A673 (cell line): ENCODE measurements at regions not wholly inside any gene's neighbourhood (a gene's known extent, or its start where the extent isn't known, plus 50 kb on each side); places are given as distances from the start of the nearest gene placed in this dataset.

ENCODE experiments used
- BruUV-seq: library from RNA; stranded (reverse); fragments of 400-500 nt; replicated peaks from 2 replicates; lab custom pipeline; 2021; lab: Mats Ljungman, UMichigan
- CTCF ChIA-PET: fragments of 300-600 bp; sonication (Branson Sonifier 250); formaldehyde crosslinking; loops from one replicate; lab custom pipeline; 2022; ENCODE audit warnings: antibody characterized with exemption; lab: Charles Lee
- POLR2A ChIA-PET: fragments of 300-600 bp; sonication (Branson Sonifier 250); formaldehyde crosslinking; loops from one replicate; lab custom pipeline; 2022; ENCODE audit warnings: antibody characterized with exemption; ENCODE audit not compliant: low non-redundant PET; lab: Charles Lee
- DNase-seq: peaks from one replicate; pipeline ENCODE4 v3.0.0-alpha.2; 2015; ENCODE audit warnings: low spot score
- H3K27ac ChIP-seq: fragments of 200-600 bp; sonication (generic); 2 replicates; pipeline ENCODE4 v1.5.1; 2016; ENCODE audit warnings: mixed run types, low read depth, mild to moderate bottlenecking, mixed read lengths, antibody characterized with exemption, low read length; ENCODE audit not compliant: poor library complexity, severe bottlenecking
- H3K27me3 ChIP-seq: fragments of 200-600 bp; sonication (generic); replicated peaks from 2 replicates; pipeline ENCODE4 v1.6.1; 2017; ENCODE audit warnings: mixed run types, low read depth, mild to moderate bottlenecking, mixed read lengths, antibody characterized with exemption, low read length; ENCODE audit not compliant: insufficient read depth, poor library complexity
- H3K36me3 ChIP-seq: fragments of 200-600 bp; sonication (generic); 2 replicates; pipeline ENCODE4 v1.6.1; 2016; ENCODE audit warnings: mixed run types, mild to moderate bottlenecking, mixed read lengths, antibody characterized with exemption, low read length; ENCODE audit not compliant: insufficient read depth, poor library complexity, severe bottlenecking
- H3K4me1 ChIP-seq: fragments of 200-600 bp; sonication (generic); 2 replicates; pipeline ENCODE4 v1.6.1; 2017; ENCODE audit warnings: mixed run types, mild to moderate bottlenecking, mixed read lengths, antibody characterized with exemption, low read length; ENCODE audit not compliant: insufficient read depth, poor library complexity, severe bottlenecking
- H3K4me3 ChIP-seq: fragments of 200-600 bp; sonication (generic); 2 replicates; pipeline ENCODE4 v1.5.1; 2016; ENCODE audit warnings: low read depth, mixed run types, mild to moderate bottlenecking, mixed read lengths, low read length; ENCODE audit not compliant: poor library complexity, severe bottlenecking
- H3K9me3 ChIP-seq: fragments of 200-600 bp; sonication (generic); 2 replicates; pipeline ENCODE4 v1.6.1; 2016; ENCODE audit warnings: mixed run types, low read depth, mild to moderate bottlenecking, mixed read lengths, antibody characterized with exemption, low read length; ENCODE audit not compliant: poor library complexity, severe bottlenecking
- EZH2 ChIP-seq: fragments of 200-600 bp; sonication (generic); IDR thresholded peaks from 2 replicates; pipeline ENCODE4 v1.6.1; 2017; ENCODE audit warnings: borderline replicate concordance, low read depth, mild to moderate bottlenecking, mixed read lengths, antibody characterized with exemption, low read length; ENCODE audit not compliant: poor library complexity, severe bottlenecking
- intact Hi-C: fragments of 100-400 bp; cut with micrococcal nuclease; formaldehyde crosslinking; loops from one replicate; pipeline ENCODE4 v1.10.0; 2022; ENCODE audit not compliant: unreplicated experiment
- TF ChIP-seq, protein P1 (sequence below): fragments of 300-800, 200-600 bp; sonication (generic); conservative IDR thresholded peaks from 2 replicates; pipeline ENCODE4 v1.5.1; 2017; ENCODE audit warnings: low read depth, mild to moderate bottlenecking, antibody characterized with exemption, low read length, moderate library complexity, mixed read lengths

DNA sequence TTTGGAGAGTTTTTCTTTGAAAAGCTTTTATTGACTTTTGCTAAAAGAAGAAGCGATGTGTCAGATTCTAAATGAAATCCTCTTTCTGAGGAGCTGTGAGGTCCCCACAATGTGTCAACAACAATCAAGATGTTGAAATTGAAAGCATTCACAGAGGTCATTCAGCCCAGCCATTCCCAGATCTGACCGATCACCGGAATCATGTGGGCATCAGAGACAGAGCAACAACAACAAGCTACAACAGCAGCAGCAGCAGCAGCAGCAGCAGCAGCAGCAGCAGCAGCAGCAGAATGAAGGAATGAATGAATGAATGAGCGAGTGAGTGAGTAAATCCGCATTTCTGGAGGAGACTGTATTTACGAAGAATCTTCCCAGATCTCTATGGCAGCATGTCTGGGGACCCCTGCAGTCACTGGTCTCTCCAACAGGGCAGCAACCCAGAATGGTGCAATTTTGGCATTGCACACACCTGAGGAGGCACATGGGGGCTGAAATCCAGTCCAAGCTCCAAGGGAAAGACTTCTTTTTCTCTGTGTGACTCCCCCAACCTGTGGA, 299.0 kb downstream of the MYCN start:
- intact Hi-C loops = no loop called here
- TF ChIP-seq, protein P1, sequence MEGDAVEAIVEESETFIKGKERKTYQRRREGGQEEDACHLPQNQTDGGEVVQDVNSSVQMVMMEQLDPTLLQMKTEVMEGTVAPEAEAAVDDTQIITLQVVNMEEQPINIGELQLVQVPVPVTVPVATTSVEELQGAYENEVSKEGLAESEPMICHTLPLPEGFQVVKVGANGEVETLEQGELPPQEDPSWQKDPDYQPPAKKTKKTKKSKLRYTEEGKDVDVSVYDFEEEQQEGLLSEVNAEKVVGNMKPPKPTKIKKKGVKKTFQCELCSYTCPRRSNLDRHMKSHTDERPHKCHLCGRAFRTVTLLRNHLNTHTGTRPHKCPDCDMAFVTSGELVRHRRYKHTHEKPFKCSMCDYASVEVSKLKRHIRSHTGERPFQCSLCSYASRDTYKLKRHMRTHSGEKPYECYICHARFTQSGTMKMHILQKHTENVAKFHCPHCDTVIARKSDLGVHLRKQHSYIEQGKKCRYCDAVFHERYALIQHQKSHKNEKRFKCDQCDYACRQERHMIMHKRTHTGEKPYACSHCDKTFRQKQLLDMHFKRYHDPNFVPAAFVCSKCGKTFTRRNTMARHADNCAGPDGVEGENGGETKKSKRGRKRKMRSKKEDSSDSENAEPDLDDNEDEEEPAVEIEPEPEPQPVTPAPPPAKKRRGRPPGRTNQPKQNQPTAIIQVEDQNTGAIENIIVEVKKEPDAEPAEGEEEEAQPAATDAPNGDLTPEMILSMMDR = no peak
- no peak for TF ChIP-seq EZH2
- no peaks in the 10 kb centered on the region for H3K9me3 ChIP-seq
- H3K27ac ChIP-seq = no peak overlapping the region
- ChIA-PET CTCF (no interaction called here), POLR2A (no interaction called here)
- no peak overlapping the region for H3K4me3 ChIP-seq
- H3K27me3 ChIP-seq = peaks cover 13% of the 10 kb centered on the region
- no peaks in the 10 kb centered on the region for H3K4me1 ChIP-seq
- BruUV-seq = no TSS peak
- DNase-seq = no peak
- H3K36me3 ChIP-seq = no peaks in the 10 kb centered on the region

DNA sequence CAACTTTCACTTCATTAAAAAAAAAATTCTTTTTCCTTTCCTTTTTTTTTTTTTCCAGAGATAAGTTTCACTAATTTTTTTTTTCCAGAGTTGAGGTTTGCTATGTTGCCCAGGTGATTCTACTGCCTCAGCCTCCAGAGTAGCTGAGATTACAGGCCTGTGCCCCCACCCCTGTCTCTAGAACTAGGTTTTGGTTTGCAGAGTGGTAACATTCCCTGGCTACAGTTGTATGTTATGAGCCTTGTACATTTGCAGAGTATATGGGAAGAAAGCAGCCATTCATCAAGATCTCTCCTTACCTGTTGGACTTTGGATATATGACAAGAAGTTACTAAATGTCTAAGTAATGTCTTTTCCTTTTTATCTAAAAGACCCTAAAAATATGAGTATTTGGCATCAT, 298.4 kb downstream of the MYCN start:
- no peak overlapping the region for H3K27ac ChIP-seq
- no TSS peak for BruUV-seq
- no peak for TF ChIP-seq EZH2
- TF ChIP-seq, protein P1 = no peak

DNA sequence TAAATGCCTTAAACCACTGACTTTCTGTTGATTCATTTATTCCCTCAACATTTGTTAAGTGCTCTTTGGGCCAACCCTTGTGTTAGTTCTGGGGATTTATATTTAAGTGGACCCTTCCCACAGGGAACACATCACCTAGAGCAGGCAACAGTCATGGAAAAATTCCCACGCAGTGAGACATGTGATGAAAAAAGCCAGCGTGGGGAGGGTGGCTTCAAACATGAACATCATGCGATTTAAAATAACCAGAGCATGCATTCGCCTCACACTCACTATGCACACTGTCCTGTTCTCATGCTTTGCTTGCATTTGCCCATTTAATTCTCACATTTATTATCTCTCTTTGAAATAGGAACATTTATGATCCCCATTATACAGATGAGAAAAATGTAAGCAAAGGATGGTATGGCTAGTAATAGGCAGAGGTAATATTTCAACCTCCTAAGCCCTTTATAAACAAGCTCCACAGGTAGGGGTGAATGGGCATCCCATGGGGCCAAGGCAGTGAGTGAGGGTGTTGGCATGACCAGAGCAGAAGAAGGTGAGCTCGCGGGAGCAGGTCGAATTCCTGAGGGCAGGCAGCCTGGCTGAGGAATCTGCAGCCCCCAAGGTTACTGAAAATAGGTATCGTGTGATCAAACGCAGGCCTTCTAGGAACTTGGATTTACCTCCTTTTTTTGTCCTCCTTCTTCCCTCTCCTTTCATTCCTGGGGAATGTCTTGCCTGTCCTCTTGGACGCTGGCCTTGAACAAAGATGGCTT, 297.8 kb downstream of the MYCN start:
- BruUV-seq = no TSS peak
- Histone ChIP-seq H3K27ac (no peak overlapping the region), H3K9me3 (no peaks in the 10 kb centered on the region), H3K36me3 (no peaks in the 10 kb centered on the region), H3K27me3 (peaks cover 13% of the 10 kb centered on the region), H3K4me1 (no peaks in the 10 kb centered on the region), H3K4me3 (no peak overlapping the region)
- ChIA-PET CTCF (no interaction called here), POLR2A (no interaction called here)
- DNase-seq = no peak
- intact Hi-C loops = no loop called here
- TF ChIP-seq, protein P1 = no peak

More for the DNA sequence above, 298.4 kb downstream of the MYCN start:
- ChIA-PET POLR2A (no interaction called here), CTCF (no interaction called here)
- H3K36me3 ChIP-seq = no peaks in the 10 kb centered on the region
- H3K9me3 ChIP-seq = no peaks in the 10 kb centered on the region
- no peak overlapping the region for H3K4me3 ChIP-seq
- DNase-seq = no peak
- intact Hi-C loops = no loop called here
- H3K27me3 ChIP-seq = peaks cover 13% of the 10 kb centered on the region
- H3K4me1 ChIP-seq = no peaks in the 10 kb centered on the region
